OCI-LY1 (cell line): ENCODE measurements at regions not wholly inside any gene's neighbourhood (a gene's known extent, or its start where the extent isn't known, plus 50 kb on each side); places are given as distances from the start of the nearest gene placed in this dataset.

ENCODE experiments used
- H2AFZ ChIP-seq: fragments of 200-600 bp; sonication (generic), shearing (Covaris generic); 2 replicates; pipeline ENCODE4 v1.6.0; 2014; ENCODE audit warnings: antibody characterized with exemption, mild to moderate bottlenecking, low read length
- H3F3A ChIP-seq: fragments of 200-600 bp; sonication (generic), shearing (Covaris generic); 2 replicates; pipeline ENCODE4 v1.6.0; 2014; ENCODE audit warnings: mild to moderate bottlenecking, antibody characterized with exemption, low read length, moderate library complexity; ENCODE audit not compliant: insufficient read depth
- H3K27ac ChIP-seq: fragments of 200-600 bp; sonication (generic); 2 replicates; pipeline ENCODE4 v1.5.1; 2014; ENCODE audit warnings: low read length, mixed run types, mild to moderate bottlenecking, low read depth; ENCODE audit not compliant: poor library complexity, severe bottlenecking
- H3K27me3 ChIP-seq: fragments of 200-600 bp; sonication (generic); 2 replicates; pipeline ENCODE4 v1.6.0; 2014; ENCODE audit warnings: antibody characterized with exemption, mild to moderate bottlenecking, low read length, moderate library complexity; ENCODE audit not compliant: insufficient read depth
- H3K36me3 ChIP-seq: fragments of 200-600 bp; sonication (generic); 2 replicates; pipeline ENCODE4 v1.6.1; 2014; ENCODE audit warnings: mild to moderate bottlenecking, antibody characterized with exemption, low read length, moderate library complexity, mixed read lengths; ENCODE audit not compliant: insufficient read depth
- H3K4me1 ChIP-seq: fragments of 200-600 bp; sonication (generic); 2 replicates; pipeline ENCODE4 v1.5.1; 2014; ENCODE audit warnings: mild to moderate bottlenecking, low read length, moderate library complexity; ENCODE audit not compliant: insufficient read depth, severe bottlenecking
- H3K4me2 ChIP-seq: fragments of 200-600 bp; sonication (generic), shearing (Covaris generic); 2 replicates; pipeline ENCODE4 v1.6.1; 2014; ENCODE audit warnings: low read length
- H3K4me3 ChIP-seq: fragments of 200-600 bp; sonication (generic); 2 replicates; pipeline ENCODE4 v1.5.1; 2014; ENCODE audit warnings: low read length, low read depth, mild to moderate bottlenecking, mixed read lengths; ENCODE audit not compliant: poor library complexity, severe bottlenecking
- H3K79me2 ChIP-seq: fragments of 200-600 bp; shearing (Covaris generic); 2 replicates; pipeline ENCODE4 v1.6.1; 2016; ENCODE audit warnings: mixed run types, low read length, mixed read lengths; ENCODE audit not compliant: insufficient read depth
- H3K9ac ChIP-seq: fragments of 200-600 bp; sonication (generic), shearing (Covaris generic); 2 replicates; pipeline ENCODE4 v1.6.1; 2014; ENCODE audit warnings: mild to moderate bottlenecking, low read length, mixed read lengths
- H3K9me2 ChIP-seq: fragments of 200-600 bp; sonication (generic), shearing (Covaris generic); 2 replicates; pipeline ENCODE4 v1.6.1; 2014; ENCODE audit warnings: low read depth, mild to moderate bottlenecking, low read length, mixed read lengths
- H3K9me3 ChIP-seq: fragments of 200-600 bp; shearing (Covaris generic); 2 replicates; pipeline ENCODE4 v1.6.1; 2014; ENCODE audit warnings: low read length, mixed read lengths
- H4K20me1 ChIP-seq: fragments of 200-600 bp; sonication (generic), shearing (Covaris generic); 2 replicates; pipeline ENCODE4 v1.6.0; 2016; ENCODE audit warnings: mild to moderate bottlenecking, low read length; ENCODE audit not compliant: insufficient read depth
- CTCF ChIP-seq: fragments of 200-600 bp; sonication (generic), shearing (Covaris generic); IDR thresholded peaks from 2 replicates; pipeline ENCODE4 v1.5.1; 2017; ENCODE audit warnings: mild to moderate bottlenecking, antibody characterized with exemption, low read length, moderate library complexity, mixed read lengths
- EZH2 ChIP-seq: fragments of 200-600 bp; sonication (generic), shearing (Covaris generic); IDR thresholded peaks from 2 replicates; pipeline ENCODE4 v1.8.0; 2017; ENCODE audit warnings: borderline replicate concordance, mixed run types, mild to moderate bottlenecking, antibody characterized with exemption, low read length, moderate library complexity, mixed read lengths

GRCh38 chr3:59573911-59574310 lies 524.1 kb upstream of the CFAP20DC start:
- Histone ChIP-seq H4K20me1 (no peaks in the 10 kb centered on the region), H3K4me1 (no peaks in the 10 kb centered on the region), H3K9me2 (no peaks in the 10 kb centered on the region), H3K9ac (no peak overlapping the region), H3K27ac (no peak overlapping the region), H3K36me3 (no peaks in the 10 kb centered on the region), H3K4me3 (no peak overlapping the region), H3K27me3 (no peaks in the 10 kb centered on the region), H3K4me2 (no peak overlapping the region), H3K9me3 (no peaks in the 10 kb centered on the region), H3K79me2 (no peaks in the 10 kb centered on the region), H2AFZ (no peak overlapping the region), H3F3A (no peaks in the 10 kb centered on the region)
- no peak for TF ChIP-seq CTCF
- no peak for TF ChIP-seq EZH2

- TF ChIP-seq EZH2 (no peak), CTCF (no peak)
- Histone ChIP-seq H3K79me2 (no peaks in the 10 kb centered on the region), H3K27me3 (no peaks in the 10 kb centered on the region), H3K4me1 (no peaks in the 10 kb centered on the region), H3K27ac (no peak overlapping the region), H3K9ac (no peak overlapping the region), H3K4me3 (no peak overlapping the region), H3K4me2 (no peak overlapping the region), H3F3A (no peaks in the 10 kb centered on the region), H3K9me2 (no peaks in the 10 kb centered on the region), H3K9me3 (no peaks in the 10 kb centered on the region), H4K20me1 (no peaks in the 10 kb centered on the region), H3K36me3 (no peaks in the 10 kb centered on the region), H2AFZ (no peak overlapping the region)
Measured at GRCh38 chr3:59572106-59572505, 522.3 kb upstream of the CFAP20DC start.

- no peak overlapping the region for H2AFZ ChIP-seq
- H3K9me2 ChIP-seq: no peaks in the 10 kb centered on the region
- H3K27me3 ChIP-seq: no peaks in the 10 kb centered on the region
- TF ChIP-seq CTCF (no peak), EZH2 (no peak)
- H3K36me3 ChIP-seq: no peaks in the 10 kb centered on the region
- H3F3A ChIP-seq: no peaks in the 10 kb centered on the region
- no peaks in the 10 kb centered on the region for H4K20me1 ChIP-seq
- no peaks in the 10 kb centered on the region for H3K9me3 ChIP-seq
- H3K9ac ChIP-seq: no peak overlapping the region
- H3K27ac ChIP-seq: no peak overlapping the region
- no peaks in the 10 kb centered on the region for H3K79me2 ChIP-seq
- H3K4me3 ChIP-seq: no peak overlapping the region
- no peak overlapping the region for H3K4me2 ChIP-seq
- H3K4me1 ChIP-seq: no peaks in the 10 kb centered on the region
Measured at GRCh38 chr3:59570806-59571205, 521.0 kb upstream of the CFAP20DC start.
